KBM-7 (cell line): ENCODE measurements at regions not wholly inside any gene's neighbourhood (a gene's known extent, or its start where the extent isn't known, plus 50 kb on each side); places are given as distances from the start of the nearest gene placed in this dataset.

ENCODE experiments used
- DNase-seq: peaks from one replicate; pipeline ENCODE4 v3.0.0-alpha.2; 2015
- in situ Hi-C: fragments of 300-500 bp; cut with MboI; formaldehyde crosslinking; loops from 2 replicates; pipeline ENCODE4 v1.14.3; 2020; ENCODE audit warnings: low sequenced_read_pairs, low pct_unique_long_range_greater_than_20kb, mixed read lengths

DNA sequence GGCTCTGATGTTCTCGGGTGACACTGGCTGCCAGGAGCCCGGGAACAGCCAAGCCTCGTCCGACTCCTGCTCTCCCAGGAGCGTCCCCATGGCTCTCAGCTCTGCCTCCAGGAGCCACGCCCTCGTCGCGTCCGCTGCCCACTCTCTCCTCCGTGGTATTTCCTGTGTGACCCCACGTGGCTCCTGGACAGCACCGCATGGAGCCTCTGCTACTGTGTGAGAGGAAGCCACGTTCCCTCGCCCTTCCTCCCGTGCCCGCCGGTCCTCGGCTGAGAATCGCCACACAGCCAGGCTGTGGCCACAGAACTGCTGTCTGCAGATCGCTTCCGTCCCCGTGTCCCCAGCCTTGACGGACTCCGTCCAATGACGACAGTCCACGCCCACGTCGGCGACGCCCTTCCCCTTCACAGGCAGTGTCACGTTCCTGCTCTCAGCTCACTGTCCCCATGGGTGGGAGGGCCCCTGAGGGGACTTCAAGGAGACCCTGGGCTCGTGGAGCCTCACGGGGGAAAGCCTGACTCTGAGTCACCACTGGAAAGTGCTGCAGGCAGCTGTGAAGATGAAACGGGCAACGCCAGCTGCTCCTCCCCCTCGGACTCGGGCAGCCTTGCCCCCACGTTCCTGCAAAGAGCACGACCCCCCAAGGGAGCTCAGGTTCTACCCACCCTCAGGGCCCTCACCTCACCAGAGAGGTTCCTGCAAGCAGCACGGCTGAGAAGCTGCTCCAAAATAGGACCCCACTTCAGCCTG, 458.5 kb downstream of the BRD1 start:
- DNase-seq, result no peak
- in situ Hi-C loops, result no loop called here

DNA sequence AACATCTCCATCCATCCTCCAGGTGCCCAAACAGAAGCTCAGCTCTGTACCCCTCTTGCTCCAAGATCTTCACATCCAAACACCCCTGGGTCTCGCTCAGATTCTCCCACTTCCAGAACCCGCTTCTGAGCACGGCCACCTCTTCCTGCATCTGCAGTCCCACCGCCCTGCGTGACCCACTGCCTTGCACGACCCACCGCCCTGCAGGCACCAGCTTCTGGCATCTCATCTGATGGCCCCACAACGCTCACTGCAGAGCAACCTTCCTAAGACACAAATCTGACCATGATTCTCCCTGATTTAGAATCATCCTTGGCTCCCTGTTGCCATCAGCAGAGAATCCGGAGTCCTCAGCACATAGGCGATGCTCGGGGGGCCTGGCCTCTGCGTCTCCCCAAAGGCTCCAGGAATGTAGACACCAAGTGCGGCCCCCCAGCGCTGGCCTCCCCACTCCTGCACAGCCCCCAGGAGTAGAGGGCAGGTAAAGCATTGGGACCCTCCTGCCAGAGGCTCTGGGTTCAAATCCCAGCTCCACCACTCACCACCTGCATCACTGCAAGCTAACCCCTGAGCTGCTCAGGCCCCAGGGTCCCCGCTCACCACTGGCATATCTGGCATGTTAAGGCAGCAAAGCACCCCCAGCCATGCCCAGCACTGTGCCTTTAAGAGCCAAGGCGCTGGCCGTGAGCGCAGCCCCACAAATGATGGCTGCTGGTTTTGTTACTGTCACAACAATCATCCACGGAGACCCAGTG, 459.3 kb downstream of the BRD1 start:
- no peak for DNase-seq
- in situ Hi-C loops, result no loop called here

DNA sequence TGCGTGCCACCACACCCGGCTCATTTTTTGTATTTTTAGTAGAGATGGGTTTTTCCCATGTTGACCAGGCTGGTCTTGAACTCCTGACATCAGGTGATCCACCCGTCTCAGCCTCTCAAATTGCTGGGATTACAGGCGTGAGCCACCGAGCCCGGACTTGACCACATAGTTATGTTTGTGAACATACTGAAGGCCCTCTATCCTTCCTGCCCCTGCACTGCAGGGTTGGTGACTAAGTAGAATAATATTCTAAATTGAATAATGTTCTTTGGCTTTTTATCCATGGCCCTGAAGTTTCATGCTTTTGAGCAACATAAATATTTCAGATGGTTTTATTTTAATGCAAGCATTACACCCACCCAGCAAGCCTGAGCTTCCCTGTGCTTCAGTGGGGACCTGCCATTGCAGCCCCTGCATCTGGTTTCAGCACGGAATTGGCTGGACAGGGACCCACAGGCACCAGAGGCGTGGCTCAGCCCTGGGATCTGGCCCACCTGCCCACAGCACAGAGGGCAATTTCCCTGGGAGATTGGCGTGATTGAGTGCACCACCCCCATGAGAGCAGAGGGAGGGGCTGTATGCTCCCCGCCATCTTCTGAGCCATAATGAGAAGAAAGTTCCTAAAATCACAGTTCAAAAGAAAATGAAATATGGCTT, 460.5 kb downstream of the BRD1 start:
- DNase-seq, result no peak
- in situ Hi-C loops, result no loop called here

DNA sequence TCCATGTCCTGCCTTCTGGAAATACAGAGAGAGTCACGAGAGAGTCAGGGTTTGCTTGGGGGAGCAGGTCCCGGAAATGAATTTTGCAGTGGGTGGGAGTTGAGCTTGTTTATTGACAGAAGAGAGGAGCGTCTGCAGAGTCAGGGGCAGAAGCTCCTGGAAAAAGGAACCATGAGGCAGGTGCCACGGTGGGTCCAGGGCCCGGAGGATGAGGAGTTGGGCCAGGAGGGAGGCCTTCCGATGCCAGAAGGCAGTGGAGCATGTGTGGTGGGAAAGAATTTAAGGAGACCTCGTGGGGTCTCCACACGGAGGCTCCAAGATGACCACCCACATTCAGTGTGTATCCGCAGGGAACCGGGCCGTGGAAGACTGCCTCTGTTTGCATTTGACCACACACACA, 461.2 kb downstream of the BRD1 start:
- in situ Hi-C loops, result no loop called here

DNA sequence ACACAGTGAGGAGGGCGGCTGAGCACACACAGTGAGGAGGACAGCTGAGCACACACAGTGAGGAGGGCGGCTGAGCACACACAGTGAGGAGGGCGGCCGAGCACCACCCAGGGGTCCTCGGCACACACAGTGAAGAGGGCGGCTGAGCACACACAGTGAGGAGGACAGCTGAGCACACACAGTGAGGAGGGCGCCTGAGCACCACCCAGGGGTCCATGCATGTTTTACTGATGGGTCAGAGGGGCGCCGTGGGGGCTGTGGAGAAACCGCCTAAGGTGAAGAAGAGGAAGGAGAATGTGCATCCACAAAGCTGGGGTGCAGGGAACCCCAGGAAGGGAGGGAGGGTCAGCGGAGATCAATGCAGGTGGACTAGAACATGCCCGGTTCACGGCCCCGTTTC, 461.8 kb downstream of the BRD1 start:
- in situ Hi-C loops, result no loop called here
- DNase-seq, result no peak

More for the DNA sequence above, 461.2 kb downstream of the BRD1 start:
- DNase-seq, result no peak

DNA sequence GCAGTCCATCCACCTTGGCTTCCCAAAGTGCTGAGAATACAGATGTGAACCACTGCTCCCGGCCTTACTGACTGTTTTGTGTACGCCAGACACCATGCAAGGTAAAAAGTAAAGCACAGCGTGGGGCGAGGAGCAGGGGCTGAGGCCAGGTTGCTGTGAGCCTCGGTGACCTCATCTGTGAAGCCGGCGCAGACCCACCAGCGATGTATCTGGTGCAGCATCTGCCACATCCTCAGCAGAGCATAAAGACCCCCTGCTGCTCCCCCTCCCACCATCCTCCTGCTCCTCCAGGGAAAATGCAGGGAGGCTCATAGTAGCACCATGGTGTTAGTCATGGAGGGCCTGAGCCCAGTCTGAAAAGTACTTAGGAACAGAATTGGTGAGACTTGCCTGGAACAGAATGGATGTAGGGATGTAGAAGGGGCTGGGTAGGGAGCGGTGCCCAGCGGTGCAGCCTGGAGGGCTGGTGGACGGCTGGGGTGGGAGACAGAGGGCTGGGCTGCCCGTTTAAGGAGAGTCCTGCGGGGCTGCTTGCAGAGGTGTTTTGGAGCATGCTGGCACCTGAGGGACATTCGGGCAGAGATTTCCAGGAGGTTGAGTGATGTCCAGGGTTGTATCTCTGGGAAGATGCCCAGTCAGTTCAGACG, 462.4 kb downstream of the BRD1 start:
- no peak for DNase-seq
- in situ Hi-C loops, result no loop called here

DNA sequence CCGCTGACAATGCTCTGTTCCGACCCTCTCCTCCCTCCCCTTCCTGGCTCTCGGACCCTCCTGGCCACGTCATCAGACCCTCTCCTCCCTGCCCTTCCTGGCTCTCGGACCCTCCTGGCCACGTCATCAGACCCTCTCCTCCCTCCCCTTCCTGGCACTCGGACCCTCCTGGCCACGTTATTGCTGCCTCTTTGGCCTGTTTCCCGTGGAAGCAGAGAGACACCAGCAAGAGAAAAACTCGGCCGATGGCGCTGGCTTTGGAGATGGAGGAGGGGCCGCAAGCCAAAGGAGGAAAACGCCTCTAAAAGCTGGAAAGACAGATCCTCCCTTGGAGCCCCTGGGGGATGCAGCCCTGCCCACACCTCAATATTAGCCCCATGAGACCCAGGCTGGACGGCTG, 463.3 kb downstream of the BRD1 start:
- no peak for DNase-seq
- in situ Hi-C loops, result no loop called here

DNA sequence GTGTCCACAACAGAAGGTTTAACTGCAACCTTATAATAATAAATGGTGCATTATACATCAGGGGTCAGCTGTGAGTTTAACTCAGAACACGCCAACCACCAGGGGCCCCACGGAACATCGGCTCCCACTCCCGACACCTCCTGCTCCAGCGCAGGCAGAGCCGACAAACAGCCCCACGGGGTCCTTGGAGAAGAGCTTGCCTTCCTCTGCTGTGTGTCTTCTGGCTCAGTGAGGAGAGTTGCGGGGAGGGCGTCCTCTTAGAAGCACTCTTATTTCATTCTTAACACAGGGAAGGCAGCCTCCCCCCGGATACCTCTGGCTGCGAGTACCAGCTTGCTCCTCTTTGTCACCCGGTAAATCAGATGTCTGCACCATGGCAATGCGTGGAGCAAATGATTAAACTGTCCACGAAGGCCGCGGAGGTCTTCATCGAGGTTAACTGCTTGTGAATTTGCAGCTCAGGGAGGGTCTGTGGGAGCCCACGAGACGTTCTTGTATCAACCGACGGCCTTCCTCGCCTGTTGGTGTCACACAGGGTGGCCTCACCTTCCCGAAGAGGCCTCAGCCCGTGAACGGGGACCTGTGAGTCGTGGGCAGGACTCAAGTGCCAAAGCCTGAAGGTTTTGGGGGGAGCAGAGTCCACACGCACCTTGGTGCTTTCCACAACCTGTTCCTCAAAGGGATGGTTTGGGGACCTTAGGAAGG, 464.0 kb downstream of the BRD1 start:
- in situ Hi-C loops, result no loop called here
- DNase-seq, result no peak

DNA sequence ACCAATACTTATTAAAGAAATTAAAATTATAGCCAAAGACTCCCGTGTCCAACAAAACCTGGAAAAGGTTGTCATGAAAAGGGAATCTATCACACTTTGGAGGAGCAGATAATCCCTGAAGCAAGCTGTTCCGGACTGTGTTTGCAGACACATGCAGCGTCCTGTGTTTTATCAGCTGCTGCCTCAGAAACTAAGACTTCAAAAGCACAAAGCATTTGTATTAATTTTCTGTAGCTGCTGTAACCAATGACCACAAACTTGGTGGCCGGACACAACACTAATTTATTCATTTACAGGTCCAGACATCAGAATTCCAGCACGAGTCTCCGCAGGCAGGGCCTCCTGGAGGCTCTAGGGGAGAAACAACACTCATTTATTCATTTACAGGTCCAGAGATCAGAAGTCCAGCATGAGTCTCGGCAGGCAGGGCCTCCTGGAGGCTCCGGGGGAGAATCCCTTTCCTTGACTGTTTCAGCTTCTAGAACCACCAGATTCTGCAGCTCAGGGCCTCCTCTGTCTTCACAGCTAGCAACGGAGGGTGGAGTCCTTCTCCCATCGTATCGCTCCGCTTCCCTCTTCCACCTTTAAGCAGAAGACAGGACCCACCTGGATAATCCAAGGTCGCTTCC, 465.3 kb downstream of the BRD1 start:
- in situ Hi-C loops, result no loop called here
- no peak for DNase-seq

DNA sequence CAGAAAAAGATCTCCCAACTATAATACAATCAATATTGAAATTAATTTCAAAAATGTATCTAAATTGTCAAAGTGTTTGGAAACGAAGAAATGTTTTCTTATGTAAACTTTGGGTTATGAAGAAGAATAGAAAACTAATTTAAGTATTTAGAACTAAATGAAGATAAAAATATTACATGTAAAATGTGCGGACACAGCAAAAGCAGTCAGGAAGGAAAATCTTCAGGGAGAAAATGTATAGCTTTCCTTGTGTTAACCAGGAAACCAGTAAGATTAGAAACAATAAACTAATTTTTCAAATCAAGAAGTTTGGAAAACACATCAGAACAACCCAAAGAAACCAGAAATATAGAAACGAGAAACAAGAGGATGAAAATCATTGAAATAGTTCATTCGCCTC, 466.5 kb downstream of the BRD1 start:
- in situ Hi-C loops, result no loop called here

DNA sequence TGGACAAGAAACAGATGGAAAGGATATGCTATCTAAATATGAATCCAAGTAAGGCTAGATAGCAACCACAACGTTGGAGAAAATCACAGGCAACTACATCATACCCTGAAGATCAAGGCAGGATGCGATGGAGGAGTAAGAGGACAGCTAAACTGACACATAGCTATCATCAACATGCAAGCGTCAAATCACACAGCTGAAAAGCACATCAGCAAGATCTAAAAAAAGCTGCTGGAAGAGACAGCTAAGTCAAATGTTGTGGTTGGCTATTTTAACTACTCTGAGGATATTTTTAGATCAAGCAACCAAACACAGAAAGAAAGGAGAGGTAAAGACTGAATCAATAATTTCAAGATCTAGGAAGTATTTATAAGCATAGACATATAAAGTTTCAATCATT, 466.9 kb downstream of the BRD1 start:
- in situ Hi-C loops, result no loop called here

More for the DNA sequence above, 466.5 kb downstream of the BRD1 start:
- DNase-seq, result no peak

DNA sequence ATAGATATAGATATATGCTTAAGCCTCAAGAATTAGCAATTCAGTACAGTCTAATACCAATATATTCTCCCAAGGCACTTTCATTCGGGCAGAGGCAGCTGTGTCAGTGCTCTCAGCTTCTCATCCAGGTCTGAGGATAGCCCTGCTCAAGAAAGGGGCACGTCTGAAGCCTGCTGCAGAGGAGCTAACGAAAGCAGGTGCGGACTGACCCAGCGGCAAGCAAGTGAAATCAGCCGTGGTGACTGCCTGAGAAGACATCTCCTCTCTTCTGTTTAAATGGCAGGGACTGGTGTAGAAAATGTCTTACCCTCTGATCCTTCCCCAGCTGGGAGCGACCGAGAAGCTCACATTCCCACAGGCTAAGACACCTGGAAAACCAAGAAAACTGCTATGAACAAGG, 468.6 kb downstream of the BRD1 start:
- no peak for DNase-seq
- in situ Hi-C loops, result no loop called here

More for the DNA sequence above, 466.9 kb downstream of the BRD1 start:
- no peak for DNase-seq

DNA sequence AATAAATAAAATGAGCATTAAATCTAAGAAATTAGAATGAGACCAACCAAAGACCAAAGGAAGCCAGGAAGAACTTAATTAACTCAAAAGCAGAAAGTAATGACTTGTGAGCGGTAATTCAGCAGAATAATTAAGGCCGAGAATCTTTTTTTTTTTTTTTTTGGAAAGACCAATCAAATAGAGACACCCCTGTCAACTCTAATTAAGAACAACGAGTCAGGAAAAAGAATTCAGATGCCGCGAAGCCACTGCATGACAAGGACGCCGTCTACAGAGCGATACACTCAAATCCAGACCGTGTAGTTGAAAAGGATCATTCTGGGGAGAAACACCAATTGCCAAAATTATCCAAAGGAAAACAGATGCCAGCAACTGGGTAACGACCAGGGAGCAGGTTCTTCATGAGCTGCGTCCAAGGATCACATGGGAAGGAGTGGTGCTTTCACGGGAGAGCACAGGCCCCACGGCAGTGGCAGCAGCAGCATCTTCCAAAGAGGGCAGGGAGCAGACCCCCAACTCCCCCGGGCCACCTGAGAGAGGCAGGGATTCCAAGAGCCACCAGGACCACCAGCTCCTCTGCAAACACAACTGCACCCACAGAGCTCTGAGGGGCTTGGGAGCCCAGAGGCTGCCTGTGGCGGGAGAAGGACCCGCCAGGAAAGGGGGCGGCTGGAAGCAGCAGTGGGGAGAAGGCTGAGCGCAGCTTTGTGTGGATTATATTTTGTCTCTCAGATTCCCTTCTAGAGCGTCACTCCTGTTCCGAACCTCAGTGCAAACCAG, 469.8 kb downstream of the BRD1 start:
- DNase-seq, result no peak
- in situ Hi-C loops, result no loop called here

DNA sequence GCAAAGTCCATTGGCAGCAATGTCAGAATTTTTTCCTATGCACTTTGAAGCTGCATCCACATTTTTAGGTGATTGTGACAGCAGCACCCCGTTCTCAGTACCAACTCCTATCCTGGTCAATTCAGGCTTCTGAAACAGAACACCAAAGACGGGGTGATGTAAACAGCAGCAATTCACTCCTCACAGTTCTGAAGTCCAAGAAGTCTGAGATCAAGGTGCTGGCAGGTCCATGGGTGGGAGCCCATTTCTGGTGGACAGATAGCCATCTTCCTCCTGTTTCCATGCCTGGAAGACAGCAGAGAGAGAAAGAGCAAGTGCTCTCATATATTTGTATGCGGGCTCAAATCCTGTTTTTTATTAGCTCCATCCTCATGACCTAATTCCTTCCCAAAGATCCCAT, 471.2 kb downstream of the BRD1 start:
- no peak for DNase-seq
- in situ Hi-C loops, result no loop called here

DNA sequence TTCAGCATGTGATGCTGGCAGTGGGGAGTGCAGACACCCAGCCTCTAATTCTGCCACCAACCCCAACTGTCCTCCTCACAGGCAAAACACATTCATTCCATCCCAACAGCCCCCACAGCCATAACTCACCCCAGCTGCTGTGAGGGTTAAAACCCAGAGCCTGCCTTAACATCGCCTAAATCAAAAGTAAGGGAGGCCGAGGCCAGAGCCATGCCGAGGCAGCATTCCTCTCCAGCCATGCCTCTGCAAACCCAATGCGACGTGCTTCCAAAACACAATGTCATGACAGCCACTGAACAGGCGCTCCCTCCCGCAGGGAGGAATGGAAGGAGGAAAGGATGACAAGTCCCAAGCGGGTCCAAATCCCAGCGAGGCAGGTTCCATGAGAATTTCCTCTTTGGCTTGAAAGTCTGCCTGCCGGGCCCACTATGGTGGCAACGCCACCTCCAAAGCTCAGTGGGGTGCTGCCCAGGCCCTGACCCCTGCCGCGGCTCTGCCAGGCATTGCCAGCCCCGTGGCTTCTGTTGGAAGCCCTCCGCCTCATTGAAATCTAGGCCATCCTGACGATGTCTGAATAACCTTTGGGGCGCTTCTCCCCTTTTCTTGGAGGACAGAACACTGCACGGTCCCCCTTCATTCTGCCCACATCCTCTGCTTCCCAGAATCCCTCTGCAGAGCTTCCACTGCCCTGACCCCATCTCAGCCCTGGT, 472.3 kb downstream of the BRD1 start:
- in situ Hi-C loops, result no loop called here
- no peak for DNase-seq

DNA sequence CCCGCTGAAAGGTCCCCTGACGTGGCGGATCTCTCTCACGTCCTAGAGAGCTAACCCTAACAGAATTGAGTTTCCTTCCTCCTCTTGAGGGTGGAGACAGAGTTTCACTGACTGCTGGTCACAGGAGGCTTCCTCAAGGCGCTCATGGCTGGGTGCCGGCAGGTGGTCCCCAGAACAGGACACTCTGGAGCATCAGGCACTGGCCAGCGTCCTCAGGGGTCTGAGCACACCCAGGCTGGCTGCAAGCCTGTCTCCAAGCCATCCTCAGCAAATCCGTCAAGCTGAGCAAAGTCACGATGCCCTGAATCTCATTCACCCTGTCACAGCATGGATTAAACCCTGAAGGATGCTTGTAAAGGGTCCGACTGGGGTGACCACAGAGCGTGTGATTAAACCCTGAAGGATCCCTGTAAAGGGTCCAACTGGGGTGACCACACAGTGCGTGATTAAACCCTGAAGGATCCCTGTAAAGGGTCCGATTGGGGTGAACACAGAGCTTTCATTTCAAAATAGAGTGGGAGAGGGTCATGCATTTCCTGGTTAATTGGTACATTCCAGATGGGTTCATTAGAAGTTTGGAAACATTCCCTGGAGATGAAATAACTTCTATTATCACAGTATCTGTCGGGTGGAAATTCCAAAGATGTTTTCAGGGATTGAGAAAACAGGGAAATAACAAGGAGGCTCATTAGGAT, 473.0 kb downstream of the BRD1 start:
- in situ Hi-C loops, result no loop called here
- no peak for DNase-seq

DNA sequence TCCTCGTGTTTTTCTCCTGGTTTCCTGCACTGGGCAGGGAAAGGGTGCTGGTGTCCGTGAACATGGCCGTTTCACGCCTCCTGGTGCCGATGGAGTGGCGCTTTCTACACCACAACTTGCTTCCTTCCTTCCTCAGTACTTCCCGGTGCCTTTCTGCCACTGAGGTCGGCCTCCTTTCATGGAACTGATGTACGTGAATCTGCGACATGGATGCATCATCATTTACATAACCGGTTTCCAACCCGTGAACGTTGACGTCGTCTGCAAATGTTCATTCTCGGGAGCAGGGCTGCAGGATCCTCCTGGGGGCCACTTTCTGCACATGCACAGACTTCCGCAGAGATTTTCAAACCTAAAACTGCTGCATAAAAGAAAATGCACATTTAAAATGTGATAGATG, 474.4 kb downstream of the BRD1 start:
- in situ Hi-C loops, result no loop called here

More for the DNA sequence above, 474.4 kb downstream of the BRD1 start:
- DNase-seq, result no peak
